GM10248 (cell line): ENCODE measurements at regions not wholly inside any gene's neighbourhood (a gene's known extent, or its start where the extent isn't known, plus 50 kb on each side); places are given as distances from the start of the nearest gene placed in this dataset.

Experiments
- CTCF ChIA-PET: fragments of 300-600 bp; sonication (Branson Sonifier 250); formaldehyde crosslinking; extraction: SDS; loops from one replicate; lab custom pipeline; 2021; ENCODE audit warnings: antibody characterized with exemption; lab: Yijun Ruan, JAX
- POLR2A ChIA-PET: fragments of 350-650 bp; sonication (Branson Sonifier 250); formaldehyde crosslinking; extraction: SDS; loops from one replicate; lab custom pipeline; 2020; ENCODE audit warnings: antibody characterized with exemption; lab: Yijun Ruan, JAX
- DNase-seq: peaks from one replicate; pipeline ENCODE4 v3.0.0; 2012; ENCODE audit errors: extremely low spot score
- TF ChIP-seq, protein P1 (sequence below): IDR thresholded peaks from 2 replicates; pipeline ENCODE4 v1.5.1; 2012; ENCODE audit warnings: mild to moderate bottlenecking, low read depth; ENCODE audit errors: extremely low read depth, missing control alignments, control extremely low read depth

- TF ChIP-seq, protein P1, sequence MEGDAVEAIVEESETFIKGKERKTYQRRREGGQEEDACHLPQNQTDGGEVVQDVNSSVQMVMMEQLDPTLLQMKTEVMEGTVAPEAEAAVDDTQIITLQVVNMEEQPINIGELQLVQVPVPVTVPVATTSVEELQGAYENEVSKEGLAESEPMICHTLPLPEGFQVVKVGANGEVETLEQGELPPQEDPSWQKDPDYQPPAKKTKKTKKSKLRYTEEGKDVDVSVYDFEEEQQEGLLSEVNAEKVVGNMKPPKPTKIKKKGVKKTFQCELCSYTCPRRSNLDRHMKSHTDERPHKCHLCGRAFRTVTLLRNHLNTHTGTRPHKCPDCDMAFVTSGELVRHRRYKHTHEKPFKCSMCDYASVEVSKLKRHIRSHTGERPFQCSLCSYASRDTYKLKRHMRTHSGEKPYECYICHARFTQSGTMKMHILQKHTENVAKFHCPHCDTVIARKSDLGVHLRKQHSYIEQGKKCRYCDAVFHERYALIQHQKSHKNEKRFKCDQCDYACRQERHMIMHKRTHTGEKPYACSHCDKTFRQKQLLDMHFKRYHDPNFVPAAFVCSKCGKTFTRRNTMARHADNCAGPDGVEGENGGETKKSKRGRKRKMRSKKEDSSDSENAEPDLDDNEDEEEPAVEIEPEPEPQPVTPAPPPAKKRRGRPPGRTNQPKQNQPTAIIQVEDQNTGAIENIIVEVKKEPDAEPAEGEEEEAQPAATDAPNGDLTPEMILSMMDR, result no peak
- POLR2A ChIA-PET, result no interaction called here
- no peak for DNase-seq
- CTCF ChIA-PET, result interaction anchor here (0.9 to 1.5 kb wide), 2 partner anchors 8 to 30 kb away, joined by 3 read pairs; no protein-coding TSS in a partner anchor
Observed at GRCh38 chr3:83033133-83033532, 1271.7 kb upstream of the GBE1 start.

DNA sequence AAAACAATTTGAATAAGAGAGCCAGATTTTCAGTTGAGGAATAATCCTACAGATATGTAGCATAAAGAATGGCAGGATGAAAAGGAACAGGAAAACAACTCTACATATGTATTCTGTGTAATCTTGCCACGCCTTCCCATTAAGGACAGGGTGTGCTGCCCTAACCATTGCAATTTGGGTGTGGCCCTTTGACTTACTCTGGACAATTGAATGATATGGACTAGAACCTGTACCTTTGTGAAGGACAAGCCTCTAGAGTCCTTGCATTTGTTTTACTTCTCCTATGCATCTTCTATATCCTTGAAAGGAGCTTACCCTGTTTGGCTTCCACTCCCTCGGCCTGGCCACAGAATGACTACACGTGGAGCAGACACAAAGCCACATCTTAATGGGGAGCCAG, 1261.6 kb upstream of the GBE1 start:
- TF ChIP-seq, protein P1, result no peak
- DNase-seq, result no peak
- POLR2A ChIA-PET, result no interaction called here
- CTCF ChIA-PET, result no interaction called here

GRCh38 chr3:83011481-83011880, 1250.0 kb upstream of the GBE1 start:
- CTCF ChIA-PET, result interaction anchor here (1.2 kb wide), 1 partner anchor 10 kb away, joined by 3 read pairs; no protein-coding TSS in a partner anchor
- DNase-seq, result no peak
- TF ChIP-seq, protein P1, result no peak
- POLR2A ChIA-PET, result no interaction called here

DNA sequence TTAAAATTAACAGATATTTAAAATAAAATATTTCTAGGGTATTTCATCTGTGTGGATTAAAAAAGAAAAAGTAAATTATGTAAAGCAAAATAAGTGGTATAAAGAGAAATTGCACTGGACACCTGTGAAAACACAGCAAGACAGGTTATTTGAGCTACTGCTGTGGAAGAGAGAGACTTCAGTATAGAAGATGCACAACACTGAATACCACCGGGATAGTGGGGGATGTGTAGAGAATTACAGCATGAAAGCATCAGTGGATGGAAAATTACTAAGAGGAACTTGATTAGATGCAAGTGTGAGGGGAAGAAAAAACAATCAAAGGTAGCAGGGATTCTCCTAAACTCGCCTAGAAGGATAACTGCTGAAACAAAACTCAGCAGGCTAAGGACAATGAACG, 1242.5 kb upstream of the GBE1 start:
- ChIA-PET POLR2A (no interaction called here), CTCF (no interaction called here)
- no peak for DNase-seq
- TF ChIP-seq, protein P1, result no peak

DNA sequence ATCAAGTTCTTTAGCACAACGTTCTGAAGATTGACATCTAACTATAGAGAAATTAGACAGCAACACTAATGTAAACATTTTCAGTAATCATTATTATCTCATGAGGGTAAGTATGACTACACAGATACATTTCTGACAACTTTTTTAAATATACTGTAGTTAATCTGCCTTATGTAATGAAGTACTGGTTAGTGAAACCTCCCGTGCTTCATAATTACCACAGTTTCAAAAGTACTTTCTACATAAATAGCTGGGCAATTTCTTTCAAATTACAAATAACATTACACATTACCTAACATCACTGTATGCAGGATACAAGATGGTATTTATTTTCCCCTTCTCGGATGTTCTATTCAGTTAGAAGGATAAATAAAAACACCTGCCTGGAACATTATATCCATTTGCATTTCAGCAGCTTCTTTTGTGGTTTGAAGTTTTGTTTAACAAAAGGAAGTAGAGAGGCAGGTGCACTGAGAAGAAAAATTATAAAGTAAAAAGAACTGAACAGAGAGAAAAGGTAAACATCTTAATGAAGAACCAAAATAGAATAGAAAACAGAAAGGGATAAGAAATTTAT, 1241.5 kb upstream of the GBE1 start:
- POLR2A ChIA-PET, result no interaction called here
- no peak for DNase-seq
- CTCF ChIA-PET, result no interaction called here
- TF ChIP-seq, protein P1, result no peak

GRCh38 chr3:82999777-83000176, 1238.3 kb upstream of the GBE1 start:
- CTCF ChIA-PET, result no interaction called here
- no peak for DNase-seq
- TF ChIP-seq, protein P1, result no peak
- POLR2A ChIA-PET, result no interaction called here

- TF ChIP-seq, protein P1, result no peak
- ChIA-PET CTCF (interaction anchor here (1.8 kb wide), 1 partner anchor 36 kb away, joined by 4 read pairs; no protein-coding TSS in a partner anchor), POLR2A (no interaction called here)
- DNase-seq, result no peak
Observed at GRCh38 chr3:82978368-82978767, 1216.9 kb upstream of the GBE1 start.
